ENCODE measurements at regions not wholly inside any gene's neighbourhood (a gene's known extent, or its start where the extent isn't known, plus 50 kb on each side); places are given as distances from the start of the nearest gene placed in this dataset.

DNA sequence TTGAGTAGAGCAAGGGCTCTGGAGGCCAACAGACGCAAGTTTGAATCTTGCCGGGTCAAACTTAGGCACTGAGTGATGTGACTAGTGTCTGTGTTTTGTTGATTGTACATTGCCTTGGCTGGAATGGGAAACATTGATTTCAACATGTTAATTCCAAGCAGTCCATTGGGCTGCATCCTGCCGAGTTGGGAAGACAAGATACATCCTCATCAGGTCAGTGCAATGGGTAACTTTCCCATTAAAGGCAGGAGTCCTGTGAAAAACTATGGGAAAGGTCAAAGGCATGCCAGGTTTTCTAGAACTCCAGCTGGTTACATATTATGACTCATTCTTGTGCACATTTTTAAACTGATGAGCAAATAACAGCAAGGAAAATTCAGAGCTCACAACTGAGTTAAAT lies 126.5 kb upstream of the ABCA1 start:
- peaks cover 5% of the 10 kb centered on the region for H3K4me1 Mint-ChIP-seq
- peaks cover 10% of the 10 kb centered on the region for H3K9me3 Mint-ChIP-seq

DNA sequence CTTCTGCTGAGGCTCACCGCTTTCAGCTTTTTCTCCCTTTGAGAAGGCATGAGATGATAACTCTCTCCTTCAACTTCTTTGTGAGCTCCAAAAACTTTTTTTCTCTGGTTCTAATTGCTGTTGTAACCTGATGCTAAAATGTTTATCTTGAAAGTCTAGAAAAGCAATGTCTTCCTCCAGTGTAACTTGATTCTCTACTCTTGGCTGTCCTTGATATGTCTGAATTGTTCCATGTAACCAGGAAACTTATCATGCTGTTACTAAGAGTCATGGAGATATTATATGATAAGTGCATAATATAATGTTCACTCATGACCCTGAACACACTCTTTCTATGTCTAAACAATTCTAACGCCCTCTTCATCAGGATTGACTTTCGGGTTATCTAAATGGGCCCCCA lies 128.0 kb upstream of the ABCA1 start:
- Mint-ChIP-seq H3K4me3 (no peak overlapping the region), H3K9me3 (peaks cover 10% of the 10 kb centered on the region), H3K4me1 (peaks cover 5% of the 10 kb centered on the region), H3K36me3 (ENCODE audit: low read depth) (no peaks in the 10 kb centered on the region), H3K27me3 (ENCODE audit: low read depth) (no peaks in the 10 kb centered on the region), H3K27ac (ENCODE audit: unreplicated experiment) (no peak overlapping the region)
- TF ChIP-seq, protein P1, sequence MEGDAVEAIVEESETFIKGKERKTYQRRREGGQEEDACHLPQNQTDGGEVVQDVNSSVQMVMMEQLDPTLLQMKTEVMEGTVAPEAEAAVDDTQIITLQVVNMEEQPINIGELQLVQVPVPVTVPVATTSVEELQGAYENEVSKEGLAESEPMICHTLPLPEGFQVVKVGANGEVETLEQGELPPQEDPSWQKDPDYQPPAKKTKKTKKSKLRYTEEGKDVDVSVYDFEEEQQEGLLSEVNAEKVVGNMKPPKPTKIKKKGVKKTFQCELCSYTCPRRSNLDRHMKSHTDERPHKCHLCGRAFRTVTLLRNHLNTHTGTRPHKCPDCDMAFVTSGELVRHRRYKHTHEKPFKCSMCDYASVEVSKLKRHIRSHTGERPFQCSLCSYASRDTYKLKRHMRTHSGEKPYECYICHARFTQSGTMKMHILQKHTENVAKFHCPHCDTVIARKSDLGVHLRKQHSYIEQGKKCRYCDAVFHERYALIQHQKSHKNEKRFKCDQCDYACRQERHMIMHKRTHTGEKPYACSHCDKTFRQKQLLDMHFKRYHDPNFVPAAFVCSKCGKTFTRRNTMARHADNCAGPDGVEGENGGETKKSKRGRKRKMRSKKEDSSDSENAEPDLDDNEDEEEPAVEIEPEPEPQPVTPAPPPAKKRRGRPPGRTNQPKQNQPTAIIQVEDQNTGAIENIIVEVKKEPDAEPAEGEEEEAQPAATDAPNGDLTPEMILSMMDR (conservative IDR thresholded peaks at IDR 0.05), result no peak
- no peak for DNase-seq (ENCODE audit: low read depth, low spot score)

More for the DNA sequence above, 126.5 kb upstream of the ABCA1 start:
- TF ChIP-seq, protein P1 (conservative IDR thresholded peaks at IDR 0.05), result no peak
- H3K36me3 Mint-ChIP-seq (ENCODE audit: low read depth), result no peaks in the 10 kb centered on the region
- H3K27ac Mint-ChIP-seq (ENCODE audit: unreplicated experiment), result no peak overlapping the region
- H3K27me3 Mint-ChIP-seq (ENCODE audit: low read depth), result no peaks in the 10 kb centered on the region
- no peak overlapping the region for H3K4me3 Mint-ChIP-seq
- DNase-seq (ENCODE audit: low read depth, low spot score), result no peak

DNA sequence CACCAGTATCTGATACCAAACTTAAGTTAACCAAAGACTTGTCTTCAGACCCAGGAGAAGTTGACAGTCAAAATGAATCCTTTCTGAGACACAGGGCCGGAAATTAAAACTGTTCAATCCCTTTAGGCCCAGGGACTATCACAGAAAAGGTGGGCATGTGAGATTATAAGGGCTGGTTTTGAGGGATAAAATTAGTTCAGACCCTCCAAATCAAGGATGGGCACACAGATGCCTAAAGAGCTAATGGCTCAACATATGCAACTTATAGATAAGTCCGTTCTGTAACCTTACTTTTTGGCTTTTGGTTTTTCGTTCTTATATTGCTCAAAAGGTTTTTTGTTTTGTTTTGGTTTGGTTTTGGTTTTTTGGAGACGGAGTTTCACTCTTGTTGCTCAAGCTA lies 129.6 kb upstream of the ABCA1 start:
- Mint-ChIP-seq H3K36me3 (ENCODE audit: low read depth) (no peaks in the 10 kb centered on the region), H3K4me1 (peaks cover 5% of the 10 kb centered on the region), H3K27ac (ENCODE audit: unreplicated experiment) (no peak overlapping the region), H3K4me3 (no peak overlapping the region), H3K9me3 (peaks cover 10% of the 10 kb centered on the region), H3K27me3 (ENCODE audit: low read depth) (no peaks in the 10 kb centered on the region)
- DNase-seq (ENCODE audit: low read depth, low spot score), result no peak
- TF ChIP-seq, protein P1 (conservative IDR thresholded peaks at IDR 0.05), result no peak

DNA sequence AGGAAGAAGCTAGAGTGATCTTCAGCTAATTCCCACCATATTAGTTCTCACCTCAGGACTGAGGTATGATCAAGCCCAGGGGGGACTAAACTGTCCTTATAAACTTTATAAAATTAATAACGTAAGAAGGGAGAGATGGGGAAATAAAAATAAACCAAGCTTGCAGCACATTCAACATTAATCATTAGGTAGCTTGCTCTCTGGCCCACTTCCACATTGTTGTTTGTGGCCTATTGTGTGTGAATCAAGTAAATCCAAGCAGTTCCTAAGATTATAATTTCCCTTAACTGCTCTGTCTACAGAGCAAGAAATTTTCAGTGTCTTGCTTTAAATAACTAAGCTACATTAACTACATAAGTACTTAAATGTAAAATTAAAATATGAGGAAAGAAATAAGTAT lies 131.3 kb upstream of the ABCA1 start:
- peaks cover 11% of the 10 kb centered on the region for H3K4me1 Mint-ChIP-seq
- no peak overlapping the region for H3K4me3 Mint-ChIP-seq
- no peaks in the 10 kb centered on the region for H3K36me3 Mint-ChIP-seq (ENCODE audit: low read depth)
- no peaks in the 10 kb centered on the region for H3K27me3 Mint-ChIP-seq (ENCODE audit: low read depth)
- H3K27ac Mint-ChIP-seq (ENCODE audit: unreplicated experiment), result no peak overlapping the region
- no peak for DNase-seq (ENCODE audit: low read depth, low spot score)
- peaks cover 3% of the 10 kb centered on the region for H3K9me3 Mint-ChIP-seq
- TF ChIP-seq, protein P1 (conservative IDR thresholded peaks at IDR 0.05), result no peak

DNA sequence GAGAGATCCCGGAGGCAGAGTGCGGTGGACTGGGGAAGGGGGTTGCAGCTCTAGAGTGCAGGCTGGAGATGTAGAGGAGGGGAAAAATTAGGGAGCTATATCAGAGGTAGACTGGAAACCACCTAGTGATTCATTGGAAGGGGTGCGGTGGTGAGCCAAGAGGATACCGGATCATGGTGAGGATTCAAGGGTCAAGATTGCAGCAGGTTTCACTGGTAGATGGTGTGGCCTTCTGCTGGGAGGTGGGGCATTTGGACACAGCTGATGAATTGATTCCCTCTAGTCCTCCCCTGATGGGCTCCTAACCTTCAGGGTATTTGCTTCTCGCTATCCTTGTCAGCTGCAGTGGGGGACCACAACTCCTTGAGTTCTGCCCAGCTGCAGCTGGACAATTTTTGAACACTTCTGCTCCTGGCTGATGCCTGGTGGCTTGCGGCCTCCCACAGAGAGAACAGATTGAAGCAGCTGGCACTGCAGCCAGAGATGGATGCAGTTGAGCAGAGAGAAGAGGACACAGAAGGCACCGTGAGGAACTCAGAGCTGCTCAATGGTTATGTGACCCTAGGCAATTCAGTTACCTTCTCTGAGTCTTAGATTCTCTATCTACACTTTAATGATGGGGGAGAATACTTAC lies 134.4 kb upstream of the ABCA1 start:
- H3K9me3 Mint-ChIP-seq, result no peaks in the 10 kb centered on the region
- no peaks in the 10 kb centered on the region for H3K36me3 Mint-ChIP-seq (ENCODE audit: low read depth)
- TF ChIP-seq, protein P1 (conservative IDR thresholded peaks at IDR 0.05), result no peak
- DNase-seq (ENCODE audit: low read depth, low spot score), result no peak
- no peak overlapping the region for H3K4me3 Mint-ChIP-seq
- no peaks in the 10 kb centered on the region for H3K27me3 Mint-ChIP-seq (ENCODE audit: low read depth)
- no peak overlapping the region for H3K27ac Mint-ChIP-seq (ENCODE audit: unreplicated experiment)
- H3K4me1 Mint-ChIP-seq, result peaks cover 18% of the 10 kb centered on the region
